ENCODE measurements at regions not wholly inside any gene's neighbourhood (a gene's known extent, or its start where the extent isn't known, plus 50 kb on each side); places are given as distances from the start of the nearest gene placed in this dataset.

GRCh38 chrX:10350981-10351380 lies 194.2 kb downstream of the CLCN4 start:
- Mint-ChIP-seq H3K9me3 (ENCODE audit: low read depth) (peaks cover 25% of the 10 kb centered on the region), H3K4me1 (ENCODE audit: low read depth) (no peaks in the 10 kb centered on the region), H3K36me3 (ENCODE audit: insufficient read depth) (no peaks in the 10 kb centered on the region), H3K27ac (no peak overlapping the region), H3K4me3 (ENCODE audit: low read depth) (no peak overlapping the region), H3K27me3 (no peaks in the 10 kb centered on the region)
- DNase-seq (ENCODE audit: low spot score, unreplicated experiment), result no peak
- no peak for TF ChIP-seq CTCF (IDR thresholded peaks at IDR 0.05; ENCODE audit: unreplicated experiment)

GRCh38 chrX:10352536-10352935 lies 195.8 kb downstream of the CLCN4 start:
- Mint-ChIP-seq H3K27me3 (no peaks in the 10 kb centered on the region), H3K4me1 (ENCODE audit: low read depth) (no peaks in the 10 kb centered on the region), H3K27ac (no peak overlapping the region), H3K36me3 (ENCODE audit: insufficient read depth) (no peaks in the 10 kb centered on the region), H3K4me3 (ENCODE audit: low read depth) (no peak overlapping the region), H3K9me3 (ENCODE audit: low read depth) (peaks cover 13% of the 10 kb centered on the region)
- no peak for DNase-seq (ENCODE audit: low spot score, unreplicated experiment)
- TF ChIP-seq CTCF (IDR thresholded peaks at IDR 0.05; ENCODE audit: unreplicated experiment), result no peak

DNA sequence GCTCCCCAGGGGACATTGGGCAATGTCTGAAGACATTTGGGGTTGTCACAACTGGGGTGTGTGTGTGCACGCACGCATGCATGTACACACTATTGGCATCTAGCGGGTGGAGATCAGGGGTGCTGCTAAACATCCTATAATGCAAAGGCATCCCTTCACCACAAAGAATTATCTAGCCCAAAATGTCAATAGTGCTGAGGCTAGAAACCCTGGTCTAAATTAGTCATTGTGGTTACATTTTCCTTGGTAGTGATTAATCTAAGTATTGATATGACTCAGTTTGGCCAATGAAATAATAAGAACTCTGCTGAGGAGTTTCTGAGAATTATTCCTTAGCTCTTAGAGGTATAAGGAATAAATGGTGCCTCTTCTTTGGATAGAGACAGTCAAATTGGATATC lies 200.2 kb downstream of the CLCN4 start:
- Mint-ChIP-seq H3K4me1 (ENCODE audit: low read depth) (no peaks in the 10 kb centered on the region), H3K27ac (no peak overlapping the region), H3K4me3 (ENCODE audit: low read depth) (no peak overlapping the region), H3K9me3 (ENCODE audit: low read depth) (peaks cover 9% of the 10 kb centered on the region), H3K36me3 (ENCODE audit: insufficient read depth) (no peaks in the 10 kb centered on the region), H3K27me3 (no peaks in the 10 kb centered on the region)
- no peak for TF ChIP-seq CTCF (IDR thresholded peaks at IDR 0.05; ENCODE audit: unreplicated experiment)
- DNase-seq (ENCODE audit: low spot score, unreplicated experiment), result no peak

GRCh38 chrX:10358958-10359357 lies 202.2 kb downstream of the CLCN4 start:
- Mint-ChIP-seq H3K9me3 (ENCODE audit: low read depth) (peaks cover 4% of the 10 kb centered on the region), H3K4me3 (ENCODE audit: low read depth) (no peak overlapping the region), H3K4me1 (ENCODE audit: low read depth) (no peaks in the 10 kb centered on the region), H3K36me3 (ENCODE audit: insufficient read depth) (no peaks in the 10 kb centered on the region), H3K27me3 (no peaks in the 10 kb centered on the region), H3K27ac (no peak overlapping the region)
- no peak for DNase-seq (ENCODE audit: low spot score, unreplicated experiment)
- TF ChIP-seq CTCF (IDR thresholded peaks at IDR 0.05; ENCODE audit: unreplicated experiment), result no peak

GRCh38 chrX:10360116-10360515 lies 203.3 kb downstream of the CLCN4 start:
- Mint-ChIP-seq H3K36me3 (ENCODE audit: insufficient read depth) (no peaks in the 10 kb centered on the region), H3K27ac (no peak overlapping the region), H3K4me3 (ENCODE audit: low read depth) (no peak overlapping the region), H3K4me1 (ENCODE audit: low read depth) (no peaks in the 10 kb centered on the region), H3K27me3 (no peaks in the 10 kb centered on the region), H3K9me3 (ENCODE audit: low read depth) (peaks cover 7% of the 10 kb centered on the region)
- TF ChIP-seq CTCF (IDR thresholded peaks at IDR 0.05; ENCODE audit: unreplicated experiment), result no peak
- no peak for DNase-seq (ENCODE audit: low spot score, unreplicated experiment)

Measured in progenitor cell of endocrine pancreas (in vitro differentiated cells).